Left renal pelvis (tissue), 4 donors: ENCODE measurements at regions not wholly inside any gene's neighbourhood (a gene's known extent, or its start where the extent isn't known, plus 50 kb on each side); places are given as distances from the start of the nearest gene placed in this dataset.
"Not testable (repeated sequence)": the region's sequence is repeated elsewhere in the genome, so short reads cannot be mapped to it uniquely, and the experiment has no call there.

Experiments used
- DNase-seq, 4 donors: peaks; one replicate each; pipeline ENCODE4 v3.0.0-alpha.2; 2013; ENCODE audit warnings: low read depth in 4 of 4, low spot score in 3 of 4

DNA sequence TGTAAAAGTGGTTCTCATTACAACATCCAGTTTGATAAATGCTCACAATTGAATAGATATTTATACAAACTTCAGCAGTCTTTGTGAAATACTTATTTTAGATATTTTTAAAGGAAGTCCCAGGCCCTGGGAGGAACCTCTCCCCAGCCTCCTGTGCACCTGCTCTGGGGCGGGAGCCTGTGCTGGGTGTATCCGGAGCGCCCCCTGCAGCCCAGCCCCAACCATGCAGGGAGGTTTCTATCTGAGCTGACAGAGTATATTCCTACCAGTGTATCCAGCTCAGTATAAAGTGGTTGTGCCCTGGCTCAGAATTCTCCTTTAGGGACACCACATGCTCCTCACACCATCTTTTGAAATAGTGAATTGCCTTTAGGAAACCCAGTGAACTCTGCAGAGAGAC, 851.8 kb downstream of the TMEM121 start:
- DNase-seq: no peak

GRCh38 chr14:106380740-106381139, 854.4 kb downstream of the TMEM121 start:
- DNase-seq: no peak

DNA sequence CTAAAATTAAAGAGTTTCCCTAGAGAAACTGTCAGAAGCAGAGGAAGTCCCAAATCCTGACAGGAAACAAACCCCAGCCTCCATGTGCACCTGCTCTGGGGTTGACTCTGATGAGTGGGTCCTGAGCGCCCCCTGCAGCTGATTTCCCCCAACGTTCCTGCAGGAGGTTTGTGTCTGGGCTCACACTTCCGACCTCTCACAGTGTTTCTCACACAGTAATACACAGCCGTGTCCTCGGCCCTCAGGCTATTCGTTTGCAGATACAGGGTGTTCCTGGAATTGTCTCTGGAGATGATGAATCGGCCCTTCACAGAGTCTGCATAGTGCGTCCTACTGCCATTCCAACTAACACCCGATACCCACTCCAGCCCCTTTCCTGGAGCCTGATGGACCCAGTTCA, 862.8 kb downstream of the TMEM121 start:
- not testable (repeated sequence) for DNase-seq

DNA sequence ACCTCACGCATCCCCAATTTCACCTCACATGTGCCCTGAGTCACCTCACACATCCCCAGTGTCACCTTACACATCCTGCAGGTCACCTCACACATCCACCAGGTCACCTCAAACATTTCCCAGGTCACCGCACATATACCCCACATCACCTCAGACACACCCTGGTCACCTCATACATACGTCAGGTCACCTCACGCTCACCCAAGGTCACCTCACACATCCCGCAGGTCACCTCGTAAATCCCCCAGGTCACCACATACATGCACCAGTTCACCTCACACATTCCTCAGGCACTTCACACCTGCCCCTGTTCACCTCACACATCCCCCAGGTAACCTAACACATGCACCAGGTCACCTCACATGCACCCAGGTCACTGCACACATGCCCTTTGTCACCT, 864.0 kb downstream of the TMEM121 start:
- DNase-seq: no peak

GRCh38 chr14:106390947-106391346, 864.6 kb downstream of the TMEM121 start:
- DNase-seq: no peak

DNA sequence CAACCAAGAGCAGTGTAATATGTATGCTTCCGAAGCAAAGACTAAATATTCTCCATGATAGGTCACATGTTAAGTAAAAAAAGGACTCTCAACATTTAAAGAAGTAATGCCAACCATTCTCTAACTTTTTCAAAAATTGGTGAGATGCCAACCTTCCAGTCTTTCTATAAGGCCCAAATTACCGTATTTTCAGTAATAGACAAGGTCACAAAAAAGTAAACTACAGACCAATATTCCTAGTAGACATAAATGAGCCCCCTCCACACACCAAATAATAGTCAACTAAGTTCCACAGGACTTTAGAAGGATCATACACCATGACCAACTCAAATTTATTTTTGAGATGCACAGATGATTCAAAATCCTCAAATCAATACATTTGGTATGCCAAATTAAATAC, 867.4 kb downstream of the TMEM121 start:
- DNase-seq: no peak

DNA sequence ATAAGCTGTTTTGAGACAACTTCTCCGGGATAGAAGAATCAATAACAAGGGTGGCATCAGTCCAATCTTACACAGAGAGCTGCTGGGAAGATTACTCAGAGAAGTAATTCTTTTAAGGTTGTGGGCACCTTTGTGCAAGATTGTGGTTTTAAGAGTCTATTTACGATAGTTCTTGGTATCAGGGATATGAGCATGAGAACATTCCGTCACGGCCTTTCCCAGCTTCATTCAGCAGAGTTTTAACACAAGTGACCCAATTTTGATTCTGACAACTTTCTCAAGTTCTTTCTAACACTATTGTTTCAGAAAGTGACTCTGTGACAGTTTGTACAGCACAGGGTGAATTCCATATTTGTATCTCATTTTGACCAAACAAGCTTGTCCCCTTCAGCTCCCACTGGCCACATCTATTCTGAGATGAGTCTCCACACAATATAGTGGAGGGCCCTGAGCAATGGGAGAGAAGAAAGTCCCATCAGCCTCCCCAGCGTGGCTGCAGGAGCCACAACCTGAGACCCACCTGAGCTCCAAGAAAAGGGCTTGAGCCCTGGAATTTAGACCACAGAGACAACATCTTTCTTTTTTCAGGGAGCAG, 869.2 kb downstream of the TMEM121 start:
- no peak for DNase-seq

DNA sequence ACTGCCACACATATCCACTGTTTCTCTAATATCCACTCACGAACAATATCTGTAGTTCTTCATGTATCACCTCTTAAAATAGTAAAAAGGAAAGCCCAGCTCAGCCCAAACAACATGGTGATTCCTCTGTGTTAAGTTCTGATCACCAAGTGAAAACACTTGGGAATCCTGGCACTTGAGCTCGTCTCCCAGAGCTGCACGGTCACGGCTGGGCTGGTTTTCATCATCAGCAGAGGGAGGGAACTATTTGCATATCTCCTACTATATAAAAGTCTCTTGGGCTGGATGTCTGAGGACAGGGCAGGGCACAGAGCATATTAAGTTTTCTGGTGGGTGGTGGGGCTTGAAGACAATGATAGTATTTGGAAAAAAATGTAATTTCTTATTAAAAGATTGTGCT, 870.6 kb downstream of the TMEM121 start:
- DNase-seq: no peak

DNA sequence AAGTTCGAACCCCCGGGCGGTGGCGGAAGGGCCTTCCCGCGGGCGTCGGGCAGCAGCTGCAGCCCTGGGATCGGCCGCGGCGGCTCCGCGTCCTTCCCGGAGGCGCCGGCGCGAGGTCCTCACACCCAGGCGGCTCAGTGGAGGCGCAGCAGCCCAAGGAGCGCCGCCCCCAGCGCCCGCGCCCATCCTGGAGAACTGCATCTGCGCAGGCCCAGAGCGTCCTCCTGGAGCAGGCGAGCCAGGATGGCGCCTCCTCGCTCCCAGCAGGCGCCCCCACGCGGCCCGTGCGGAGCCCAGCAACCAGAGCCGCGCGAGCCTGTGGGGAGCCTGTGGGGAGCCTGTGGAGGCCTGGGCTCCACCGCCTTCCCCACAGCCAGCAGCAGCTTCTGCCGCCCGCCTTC, 872.5 kb downstream of the TMEM121 start:
- DNase-seq: not testable (repeated sequence)

DNA sequence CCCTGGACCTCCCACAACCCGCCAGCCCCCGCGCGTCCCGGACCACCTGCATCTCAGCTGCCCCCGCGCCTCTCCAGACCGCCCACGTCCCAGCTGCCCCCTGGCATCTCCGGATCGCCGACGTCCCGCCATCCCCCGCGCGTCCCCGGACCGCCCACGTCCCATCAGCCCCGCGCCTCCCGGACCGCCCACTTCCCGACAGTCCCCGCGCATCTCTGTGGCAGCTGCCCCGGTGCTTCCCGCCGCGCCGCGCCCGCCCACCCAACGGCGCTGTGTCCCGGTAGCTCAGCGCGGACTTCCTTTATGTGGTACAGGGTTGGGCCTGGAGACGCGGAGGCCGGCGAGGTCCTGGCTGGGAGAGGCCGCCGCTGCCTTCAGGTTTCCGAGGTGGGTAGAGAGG, 874.9 kb downstream of the TMEM121 start:
- DNase-seq: not testable (repeated sequence)

GRCh38 chr14:106410229-106410628, 883.8 kb downstream of the TMEM121 start:
- not testable (repeated sequence) for DNase-seq

DNA sequence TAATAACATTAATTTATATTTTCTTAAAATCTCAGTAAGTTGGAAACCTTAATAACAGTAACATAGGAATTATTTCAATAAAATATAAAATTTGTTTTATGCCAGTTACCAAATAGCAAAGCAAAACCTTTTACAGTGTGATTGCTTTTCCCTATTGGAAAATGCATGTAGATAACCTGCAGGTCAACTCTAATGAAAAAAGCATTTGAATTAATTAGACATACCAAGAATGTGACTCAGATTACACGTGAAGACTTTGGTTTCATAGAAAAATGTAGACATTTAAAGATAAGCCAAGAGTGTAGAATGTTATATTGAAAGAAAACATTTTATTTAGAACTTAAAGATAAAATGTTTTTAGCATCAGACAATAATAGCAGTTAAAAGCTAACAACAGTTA, 888.1 kb downstream of the TMEM121 start:
- DNase-seq: no peak

DNA sequence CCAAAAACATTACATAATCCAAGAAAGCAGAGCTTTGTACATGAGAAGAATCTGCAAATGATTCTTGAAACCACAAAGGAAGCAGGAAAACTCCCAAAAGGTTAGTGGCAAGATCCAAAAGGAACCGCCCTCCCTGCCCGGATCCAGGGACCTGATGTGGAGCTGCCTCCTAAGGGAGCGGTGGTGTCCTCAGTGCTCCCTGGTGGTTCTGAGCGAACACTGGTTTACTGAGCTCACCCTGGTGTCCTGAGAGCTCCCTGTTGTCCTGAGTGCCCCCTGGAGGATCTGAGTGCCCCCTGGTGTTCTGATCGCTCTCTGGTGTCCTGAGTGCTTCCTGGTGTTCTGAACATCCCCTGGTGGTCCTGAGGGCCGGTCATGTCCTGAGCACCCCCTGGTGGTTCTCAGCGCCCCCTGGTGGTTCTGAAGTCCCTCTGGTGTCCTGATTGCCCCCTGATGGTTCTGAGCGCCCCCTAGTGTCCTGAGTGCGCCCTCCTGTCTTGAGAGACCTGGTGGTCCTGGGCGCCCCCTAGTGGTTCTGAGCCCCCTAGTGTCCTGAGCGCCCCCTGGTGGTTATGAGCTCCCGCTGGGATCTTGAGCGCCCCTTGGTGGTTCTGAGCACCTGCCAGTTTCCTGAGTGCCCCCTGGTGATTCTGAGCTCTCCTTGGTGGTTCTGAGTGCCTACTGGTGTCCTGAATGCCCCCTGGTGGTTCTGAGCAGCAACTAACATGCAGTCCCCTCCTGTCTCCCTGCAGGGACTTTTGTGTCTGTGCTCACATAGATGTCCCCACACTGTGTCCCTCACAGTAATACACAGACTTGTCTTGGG, 891.1 kb downstream of the TMEM121 start:
- no peak for DNase-seq

GRCh38 chr14:106419376-106419965, 893.1 kb downstream of the TMEM121 start:
- no peak for DNase-seq

GRCh38 chr14:106421431-106422033, 895.1 kb downstream of the TMEM121 start:
- DNase-seq: not testable (repeated sequence)

DNA sequence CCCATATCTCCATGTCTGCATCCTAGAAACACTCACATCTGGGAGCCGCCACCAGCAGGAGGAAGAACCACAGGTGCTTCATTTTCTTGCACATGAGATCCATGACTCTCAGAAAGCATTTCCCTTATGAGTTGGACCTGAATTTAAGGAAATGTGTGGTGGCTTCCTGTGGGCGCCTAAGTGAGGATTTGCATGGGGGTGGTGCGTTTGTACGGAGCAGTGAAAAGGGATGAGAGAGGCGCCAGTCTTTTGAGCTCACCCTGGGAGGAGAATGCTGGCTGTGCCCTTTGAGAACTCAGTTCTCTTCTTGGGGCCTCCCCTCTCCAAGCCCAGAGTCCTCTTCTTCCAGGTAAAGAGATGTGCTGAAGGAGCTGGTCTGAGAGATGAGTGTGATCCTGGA, 895.7 kb downstream of the TMEM121 start:
- DNase-seq: no peak

DNA sequence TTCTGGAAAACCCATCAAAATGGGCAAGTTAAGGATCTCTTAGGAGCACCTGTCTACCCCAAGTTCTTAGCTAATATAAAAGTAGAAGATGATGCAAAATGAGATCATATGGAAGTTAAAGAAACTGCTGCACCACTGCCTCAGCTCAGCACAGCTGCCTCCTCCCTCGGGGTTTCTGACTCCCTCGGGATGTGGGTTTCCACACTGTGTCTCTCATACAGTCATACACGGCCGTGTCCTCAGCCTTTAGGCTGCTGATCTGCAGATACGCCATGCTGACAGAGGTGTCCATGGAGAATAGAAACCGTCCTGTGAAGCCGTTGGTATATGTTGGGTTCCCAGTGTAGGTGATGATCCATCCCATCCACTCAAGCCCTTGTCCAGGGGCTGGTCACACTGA, 898.8 kb downstream of the TMEM121 start:
- not testable (repeated sequence) for DNase-seq

DNA sequence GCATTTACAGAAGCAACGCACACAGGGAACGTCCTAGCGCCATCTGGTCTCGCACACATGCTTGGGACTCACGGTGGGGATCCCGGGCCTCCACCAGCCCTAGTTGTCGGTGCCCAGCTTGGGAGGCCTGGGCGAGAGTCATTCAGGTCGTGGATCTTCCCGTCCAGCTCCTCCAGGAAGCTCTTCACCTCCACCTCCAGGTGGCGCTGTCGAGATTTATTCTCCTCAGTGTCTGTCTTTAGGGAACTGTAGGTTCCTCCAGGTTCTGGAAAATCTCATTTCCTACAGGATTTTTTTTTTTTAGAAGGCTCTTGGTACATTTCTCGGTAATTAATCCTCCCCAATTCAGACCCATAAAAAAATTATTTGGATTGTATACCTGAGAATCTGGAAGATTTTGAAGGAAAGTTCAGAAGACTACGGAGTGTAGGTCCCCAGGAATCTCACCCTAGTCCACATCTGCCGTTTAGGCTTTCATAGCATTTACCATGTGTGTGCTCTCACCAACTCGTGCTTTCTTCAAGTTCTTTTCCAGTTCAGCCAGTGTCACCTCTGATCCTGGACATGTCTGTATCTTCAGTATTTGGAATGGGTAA, 910.0 kb downstream of the TMEM121 start:
- no peak for DNase-seq

- DNase-seq: no peak
Observed at GRCh38 chr14:106442857-106443256, 916.5 kb downstream of the TMEM121 start.

- no peak for DNase-seq
Observed at GRCh38 chr14:106455026-106455425, 928.6 kb downstream of the TMEM121 start.
